Ureter (tissue), 1 donor: ENCODE measurements at regions not wholly inside any gene's neighbourhood (a gene's known extent, or its start where the extent isn't known, plus 50 kb on each side); places are given as distances from the start of the nearest gene placed in this dataset.
A peak's percentile ranks its signal among the peaks of the same experiment; 100 is the strongest.

Experiments used
- DNase-seq: peaks from one replicate; pipeline ENCODE4 v3.0.0-alpha.2; 2020; ENCODE audit warnings: low spot score
- donor health status: DM: yes; HTN: yes; CAD: no.

DNA sequence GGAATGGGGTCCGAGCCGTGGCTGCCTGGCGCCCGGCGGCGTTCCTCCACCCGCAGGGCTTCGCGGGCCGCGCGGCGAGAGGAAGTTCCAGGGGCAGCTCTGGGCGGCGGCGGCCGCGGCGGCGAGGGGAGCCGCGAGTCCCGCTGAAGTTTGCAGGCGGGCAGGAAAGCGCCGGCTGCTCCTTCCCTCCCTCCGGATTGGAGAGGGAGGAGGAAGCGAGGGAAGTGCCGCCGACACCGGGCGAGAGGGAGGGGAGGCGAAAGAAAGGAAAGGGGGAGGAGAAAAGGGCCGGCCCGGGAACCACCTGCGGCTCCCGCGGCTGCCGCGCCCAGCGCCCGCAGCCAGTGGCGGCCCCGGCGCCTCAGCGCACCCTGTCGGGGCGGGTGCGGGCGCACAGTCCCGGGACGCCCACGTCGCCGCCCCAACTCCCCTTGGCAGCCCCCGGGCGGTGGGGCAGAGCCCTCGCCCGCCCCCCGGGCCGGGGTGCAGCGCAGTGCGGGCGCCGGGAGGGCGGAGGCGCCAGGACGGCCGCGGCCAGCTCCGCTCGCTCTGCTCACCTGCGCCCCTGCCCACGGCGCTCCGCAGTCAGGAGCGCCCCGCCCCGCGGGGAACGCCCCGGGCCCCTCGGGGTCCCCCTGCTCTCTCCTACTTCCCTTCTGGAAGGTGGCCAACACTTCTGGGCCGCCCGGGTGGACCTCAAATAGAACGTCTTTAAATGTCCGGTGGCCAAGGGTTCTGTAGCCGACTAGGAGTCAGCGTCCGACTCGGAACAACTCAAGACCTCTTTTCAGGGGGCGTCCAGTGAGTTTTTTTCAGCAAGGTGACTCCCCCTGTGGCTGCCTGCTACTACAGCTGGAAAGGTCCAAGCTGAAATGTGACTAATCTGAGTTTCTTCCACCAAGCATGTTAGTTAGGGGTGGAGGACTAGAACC is 80.3 kb upstream of the CCDC28A start:
- peak; percentile 78 for DNase-seq

DNA sequence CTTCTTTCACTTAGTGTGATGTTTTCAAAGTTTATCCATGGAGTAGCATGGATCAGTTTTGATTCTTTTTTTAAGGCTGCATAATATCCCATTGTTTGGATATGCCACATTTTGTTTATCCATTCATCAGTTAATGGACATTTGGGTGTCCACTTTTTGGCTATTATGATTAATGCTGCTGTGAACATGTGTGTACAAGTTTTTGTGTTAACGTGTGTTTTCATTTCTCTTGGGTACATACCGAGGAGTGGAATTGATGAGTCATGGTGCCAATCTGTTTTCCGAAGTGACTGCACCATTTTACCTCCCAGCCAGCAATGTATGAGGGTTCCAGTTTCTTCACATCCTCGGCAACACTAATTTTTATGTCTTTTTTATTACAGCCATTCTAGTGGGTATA is 78.4 kb upstream of the CCDC28A start:
- no peak for DNase-seq

GRCh38 chr6:138714493-138714892 is 59.1 kb upstream of the CCDC28A start:
- no peak for DNase-seq

GRCh38 chr6:138716013-138716412 is 57.6 kb upstream of the CCDC28A start:
- no peak for DNase-seq

GRCh38 chr6:138716971-138717665 is 56.5 kb upstream of the CCDC28A start:
- no peak for DNase-seq

GRCh38 chr6:138719011-138719635 is 54.4 kb upstream of the CCDC28A start:
- DNase-seq: no peak

DNA sequence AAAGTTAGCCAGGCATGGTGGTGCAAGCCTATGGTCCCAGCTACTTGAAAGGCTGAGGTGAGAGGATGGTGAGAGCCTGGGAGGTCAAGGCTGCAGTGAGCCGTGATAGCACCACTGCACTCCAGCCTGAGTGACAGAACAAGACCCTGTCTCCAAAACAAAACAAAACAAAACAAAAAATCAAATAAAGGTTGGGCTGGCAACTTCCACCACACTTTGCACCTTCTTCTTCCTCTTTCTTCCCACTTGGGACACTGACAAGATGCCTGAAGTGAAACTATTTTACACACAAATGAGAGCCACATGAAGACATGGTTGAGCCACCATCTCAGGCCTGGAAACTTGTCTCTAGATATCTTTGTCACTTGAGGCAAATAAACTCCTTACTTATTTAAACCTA is 53.8 kb upstream of the CCDC28A start:
- no peak for DNase-seq

DNA sequence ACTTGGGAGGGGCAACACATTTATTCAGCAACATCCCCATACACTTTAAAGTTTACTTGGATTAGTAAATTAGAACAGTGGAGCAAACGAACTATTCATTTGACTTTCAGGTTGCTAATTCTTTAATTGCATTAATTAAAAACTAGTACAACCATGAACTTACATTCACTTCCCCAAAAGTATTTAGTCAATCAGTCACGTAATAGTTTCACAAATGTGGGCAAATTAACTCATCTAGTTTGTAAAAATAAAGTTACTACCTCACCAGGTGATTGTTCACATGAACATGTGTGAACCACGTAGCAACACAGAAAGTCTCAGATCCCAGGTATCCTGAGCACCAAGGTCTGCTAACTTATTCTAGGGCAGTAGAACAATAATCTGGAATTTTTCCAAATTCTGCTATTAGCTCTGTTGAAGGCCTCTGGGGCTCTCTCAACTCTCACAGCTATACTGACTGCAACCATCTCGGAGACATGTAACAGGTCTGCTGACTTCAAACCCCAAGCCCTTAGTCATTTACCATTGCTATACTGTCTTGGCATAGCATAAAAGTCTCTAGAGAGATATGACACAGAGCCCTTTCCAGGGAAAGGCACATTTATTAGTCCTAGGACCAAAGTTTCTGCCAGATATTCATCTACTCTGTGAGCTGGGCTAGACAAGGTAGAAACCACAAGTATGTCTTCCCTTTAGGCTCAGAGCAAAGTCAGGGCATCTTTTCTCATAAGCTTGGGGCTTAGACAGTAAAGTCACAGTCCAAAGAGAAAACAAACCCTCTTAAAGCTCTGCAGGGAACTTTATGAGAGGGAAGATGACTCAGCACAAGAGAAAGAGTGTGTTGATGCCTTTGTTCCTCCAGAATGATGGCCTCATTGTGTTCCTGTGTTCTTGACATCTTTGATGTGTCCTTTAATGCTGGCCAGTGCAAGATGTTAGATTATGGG is 50.9 kb upstream of the CCDC28A start:
- no peak for DNase-seq
